ENCODE measurements at regions not wholly inside any gene's neighbourhood (a gene's known extent, or its start where the extent isn't known, plus 50 kb on each side); places are given as distances from the start of the nearest gene placed in this dataset.

GRCh38 chr2:160836755-160837154 lies 323.5 kb upstream of the TANK start:
- TF ChIP-seq CTCF (IDR thresholded peaks at IDR 0.05) (no peak), EZH2 (IDR thresholded peaks at IDR 0.05; ENCODE audit: borderline replicate concordance, insufficient read depth, low read depth, low read length, poor library complexity, severe bottlenecking) (no peak)

All from B cell (primary cell).